HG03025 (cell line): ENCODE measurements at regions not wholly inside any gene's neighbourhood (a gene's known extent, or its start where the extent isn't known, plus 50 kb on each side); places are given as distances from the start of the nearest gene placed in this dataset.

Experiments used
- ATAC-seq: cut with Tn5 transposase; IDR thresholded peaks from one replicate; pipeline ENCODE4 v1.9.1; 2021; ENCODE audit warnings: mild to moderate bottlenecking, moderate library complexity; ENCODE audit not compliant: unreplicated experiment, low FRiP score

- no peak for ATAC-seq
Observed at GRCh38 chrX:20487227-20487626, 220.5 kb upstream of the RPS6KA3 start.

- ATAC-seq, result no peak
Observed at GRCh38 chrX:20481632-20482031, 214.9 kb upstream of the RPS6KA3 start.

GRCh38 chrX:20479896-20480295, 213.2 kb upstream of the RPS6KA3 start:
- no peak for ATAC-seq

GRCh38 chrX:20479048-20479447, 212.3 kb upstream of the RPS6KA3 start:
- ATAC-seq, result no peak

GRCh38 chrX:20477836-20478524, 211.3 kb upstream of the RPS6KA3 start:
- ATAC-seq, result no peak

- no peak for ATAC-seq
Observed at GRCh38 chrX:20477219-20477618, 210.5 kb upstream of the RPS6KA3 start.

- ATAC-seq, result no peak
Observed at GRCh38 chrX:20472620-20473258, 206.0 kb upstream of the RPS6KA3 start.

- ATAC-seq, result no peak
Observed at GRCh38 chrX:20472148-20472547, 205.4 kb upstream of the RPS6KA3 start.

- ATAC-seq, result no peak
Observed at GRCh38 chrX:20471483-20471882, 204.8 kb upstream of the RPS6KA3 start.

- ATAC-seq, result no peak
Observed at GRCh38 chrX:20463296-20464075, 196.8 kb upstream of the RPS6KA3 start.

GRCh38 chrX:20461576-20461975, 194.9 kb upstream of the RPS6KA3 start:
- no peak for ATAC-seq

- no peak for ATAC-seq
Observed at GRCh38 chrX:20461002-20461401, 194.3 kb upstream of the RPS6KA3 start.

- ATAC-seq, result no peak
Observed at GRCh38 chrX:20459410-20460350, 193.0 kb upstream of the RPS6KA3 start.

- no peak for ATAC-seq
Observed at GRCh38 chrX:20456971-20457370, 190.3 kb upstream of the RPS6KA3 start.

GRCh38 chrX:20455001-20455400, 188.3 kb upstream of the RPS6KA3 start:
- no peak for ATAC-seq

- no peak for ATAC-seq
Observed at GRCh38 chrX:20454117-20454516, 187.4 kb upstream of the RPS6KA3 start.

- peak; percentile 70 for ATAC-seq
Observed at GRCh38 chrX:20452487-20452886, 185.8 kb upstream of the RPS6KA3 start.

- ATAC-seq, result no peak
Observed at GRCh38 chrX:20451929-20452328, 185.2 kb upstream of the RPS6KA3 start.

- ATAC-seq, result no peak
Observed at GRCh38 chrX:20445109-20445508, 178.4 kb upstream of the RPS6KA3 start.

GRCh38 chrX:20442597-20442996, 175.9 kb upstream of the RPS6KA3 start:
- ATAC-seq, result peak; percentile 61
